SK-N-MC (cell line): ENCODE measurements at regions not wholly inside any gene's neighbourhood (a gene's known extent, or its start where the extent isn't known, plus 50 kb on each side); places are given as distances from the start of the nearest gene placed in this dataset.

Source experiments
- DNase-seq: peaks from one replicate; pipeline ENCODE4 v3.0.0-alpha.2; 2011; ENCODE audit warnings: low read depth, low spot score
- H3K27ac ChIP-seq: fragments of 200-600 bp; sonication (generic); 2 replicates; pipeline ENCODE4 v1.5.1; 2016; ENCODE audit warnings: mixed run types
- H3K36me3 ChIP-seq: fragments of 200-600 bp; sonication (generic); 2 replicates; pipeline ENCODE4 v1.6.1; 2017; ENCODE audit warnings: antibody characterized with exemption, low read length, mixed read lengths; ENCODE audit not compliant: insufficient read depth
- H3K4me3 ChIP-seq: fragments of 200-600 bp; sonication (generic); 2 replicates; pipeline ENCODE4 v1.5.1; 2016
- H3K9ac ChIP-seq: fragments of 200-600 bp; sonication (generic); 2 replicates; pipeline ENCODE4 v1.8.0; 2017; ENCODE audit warnings: mixed run types, mixed read lengths; ENCODE audit not compliant: insufficient read length
- H3K9me3 ChIP-seq: fragments of 200-600 bp; sonication (generic); 2 replicates; pipeline ENCODE4 v1.6.1; 2017; ENCODE audit warnings: low read depth, mild to moderate bottlenecking, antibody characterized with exemption, low read length, moderate library complexity, mixed read lengths
- EZH2 ChIP-seq: fragments of 200-600 bp; sonication (generic); IDR thresholded peaks from one replicate; pipeline ENCODE4 v1.6.1; 2017; ENCODE audit warnings: antibody characterized with exemption
- FOXP2 ChIP-seq: optimal IDR thresholded peaks from 2 replicates; pipeline ENCODE3; 2011; ENCODE audit warnings: mild to moderate bottlenecking, moderate library complexity; ENCODE audit not compliant: insufficient read depth; ENCODE audit errors: extremely low read length, control extremely low read depth
- POLR2AphosphoS5 ChIP-seq: IDR thresholded peaks from 2 replicates; pipeline ENCODE4 v1.6.1; 2012; ENCODE audit warnings: mild to moderate bottlenecking, low read depth, low read length, borderline replicate concordance

GRCh38 chr17:11053846-11054245 is 187.2 kb upstream of the SHISA6 start:
- TF ChIP-seq FOXP2: no peak
- TF ChIP-seq POLR2AphosphoS5: no peak
- no peak for TF ChIP-seq EZH2
- no peak overlapping the region for H3K9ac ChIP-seq
- no peaks in the 10 kb centered on the region for H3K9me3 ChIP-seq
- H3K27ac ChIP-seq: no peak overlapping the region
- no peak for DNase-seq
- no peaks in the 10 kb centered on the region for H3K36me3 ChIP-seq
- H3K4me3 ChIP-seq: no peak overlapping the region

DNA sequence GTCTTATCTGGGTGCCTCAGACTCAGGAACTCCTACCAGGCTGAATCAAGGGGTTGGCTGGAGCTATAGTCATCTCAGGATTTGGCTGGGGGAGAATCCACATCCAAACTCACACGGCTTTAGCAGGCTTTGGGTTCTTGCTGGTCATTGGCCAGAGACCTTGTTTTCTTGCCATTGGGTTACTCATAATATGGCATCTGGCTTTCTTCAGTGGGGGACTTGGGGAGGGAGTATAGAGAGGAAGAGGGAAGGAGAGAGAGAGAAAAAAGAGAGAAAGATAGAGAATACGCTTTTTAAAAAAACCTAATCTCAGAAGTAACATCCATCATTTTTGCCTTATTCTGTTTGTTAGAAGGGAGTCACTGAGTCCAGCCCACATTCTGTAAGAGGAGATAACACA is 191.5 kb upstream of the SHISA6 start:
- Histone ChIP-seq H3K36me3 (no peaks in the 10 kb centered on the region), H3K4me3 (no peak overlapping the region)
- TF ChIP-seq POLR2AphosphoS5: no peak
- no peak for TF ChIP-seq FOXP2
- no peak for TF ChIP-seq EZH2

DNA sequence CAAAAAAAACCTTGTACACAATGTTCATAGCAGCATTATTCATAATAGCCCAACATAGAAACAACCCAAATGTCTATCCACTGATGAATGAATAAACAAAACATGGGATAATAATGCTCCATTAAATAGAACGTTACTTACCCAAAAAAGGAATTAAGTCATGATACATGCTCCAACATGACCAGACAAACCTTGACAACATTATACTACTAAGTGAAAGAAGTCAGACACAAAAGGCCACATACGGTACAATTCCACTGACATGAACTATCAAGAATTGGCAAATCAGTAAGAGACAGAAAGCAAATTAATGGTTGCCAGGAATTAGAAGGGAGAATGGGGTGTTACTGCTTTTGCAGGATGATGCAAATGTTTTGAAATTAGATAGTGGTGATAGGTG is 193.8 kb upstream of the SHISA6 start:
- Histone ChIP-seq H3K9ac (no peak overlapping the region), H3K4me3 (no peak overlapping the region), H3K9me3 (no peaks in the 10 kb centered on the region), H3K27ac (no peak overlapping the region), H3K36me3 (no peaks in the 10 kb centered on the region)
- DNase-seq: no peak
- TF ChIP-seq POLR2AphosphoS5 (no peak), FOXP2 (no peak), EZH2 (no peak)

More for the DNA sequence above, 191.5 kb upstream of the SHISA6 start:
- H3K9ac ChIP-seq: no peak overlapping the region
- H3K9me3 ChIP-seq: no peaks in the 10 kb centered on the region
- no peak overlapping the region for H3K27ac ChIP-seq
- no peak for DNase-seq

DNA sequence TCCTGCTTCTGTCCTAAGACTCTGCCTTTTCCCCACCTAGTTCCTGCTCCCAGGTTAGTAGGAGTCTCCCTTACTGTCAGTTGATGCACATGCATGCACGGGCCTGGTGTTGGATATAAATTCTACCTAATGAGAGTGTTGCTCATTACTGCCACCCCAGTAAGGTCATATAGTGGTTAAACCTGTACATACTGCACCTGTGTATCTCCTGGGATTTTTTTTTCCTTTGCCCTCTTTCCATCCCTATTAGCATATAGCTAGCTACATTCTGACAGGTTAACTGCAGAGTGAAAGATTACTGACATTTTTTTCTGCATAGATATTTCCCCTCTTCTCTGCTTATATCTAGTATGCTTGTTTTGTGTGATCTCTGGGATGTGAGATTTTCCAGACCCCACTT is 201.5 kb upstream of the PIRT start:
- no peaks in the 10 kb centered on the region for H3K36me3 ChIP-seq
- no peak overlapping the region for H3K9ac ChIP-seq
- H3K27ac ChIP-seq: no peak overlapping the region
- no peak overlapping the region for H3K4me3 ChIP-seq
- TF ChIP-seq EZH2 (no peak), FOXP2 (no peak)
- H3K9me3 ChIP-seq: no peaks in the 10 kb centered on the region
- DNase-seq: no peak

DNA sequence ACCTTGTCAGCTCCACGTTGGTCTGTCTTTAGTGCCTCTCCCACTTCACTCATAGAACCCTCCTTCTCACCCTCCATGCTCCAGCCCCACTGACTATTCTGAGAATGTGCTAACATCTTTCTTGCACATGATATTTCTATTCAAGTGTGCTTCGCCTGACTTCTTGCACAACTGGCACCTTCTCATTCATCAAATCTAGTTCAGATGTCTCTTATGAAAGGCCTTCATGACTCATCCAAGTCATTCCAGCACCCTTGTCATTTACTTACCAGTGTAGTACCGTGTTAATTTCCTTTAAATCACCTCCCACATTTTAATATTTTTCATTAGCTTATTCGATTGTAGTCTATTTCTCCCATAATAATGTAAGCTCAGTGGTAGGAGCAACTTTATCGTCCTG is 197.8 kb upstream of the PIRT start:
- TF ChIP-seq FOXP2 (no peak), POLR2AphosphoS5 (no peak), EZH2 (no peak)
- Histone ChIP-seq H3K36me3 (no peaks in the 10 kb centered on the region), H3K4me3 (no peak overlapping the region), H3K9me3 (no peaks in the 10 kb centered on the region), H3K9ac (no peak overlapping the region), H3K27ac (no peak overlapping the region)
- DNase-seq: no peak

- Histone ChIP-seq H3K36me3 (no peaks in the 10 kb centered on the region), H3K9ac (no peak overlapping the region), H3K27ac (no peak overlapping the region), H3K9me3 (no peaks in the 10 kb centered on the region), H3K4me3 (no peak overlapping the region)
- no peak for DNase-seq
- TF ChIP-seq FOXP2 (no peak), EZH2 (no peak), POLR2AphosphoS5 (no peak)
Measured at GRCh38 chr17:11031787-11032186, 193.9 kb upstream of the PIRT start.

DNA sequence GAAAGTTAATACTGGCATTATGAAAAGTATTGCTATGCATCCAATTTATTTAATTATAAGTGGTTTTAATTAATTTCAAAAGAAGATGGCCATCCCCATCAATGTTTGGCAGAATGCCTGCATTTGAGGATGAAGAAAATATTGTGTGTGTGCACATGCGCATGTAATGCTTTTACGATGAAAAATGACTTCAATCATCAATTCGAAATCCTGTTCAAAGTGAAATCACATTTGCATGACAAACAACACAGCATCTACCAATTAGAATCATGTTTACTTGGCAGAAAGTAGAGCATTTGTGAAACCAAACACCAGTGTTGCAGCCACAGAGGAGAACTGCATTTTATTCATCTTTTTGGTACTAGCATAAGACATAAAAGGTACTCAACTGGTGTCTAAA is 191.9 kb upstream of the PIRT start:
- H3K27ac ChIP-seq: no peak overlapping the region
- H3K9me3 ChIP-seq: no peaks in the 10 kb centered on the region
- H3K9ac ChIP-seq: no peak overlapping the region
- no peaks in the 10 kb centered on the region for H3K36me3 ChIP-seq
- TF ChIP-seq FOXP2: no peak
- no peak for TF ChIP-seq EZH2
- TF ChIP-seq POLR2AphosphoS5: no peak
- H3K4me3 ChIP-seq: no peak overlapping the region
- no peak for DNase-seq

DNA sequence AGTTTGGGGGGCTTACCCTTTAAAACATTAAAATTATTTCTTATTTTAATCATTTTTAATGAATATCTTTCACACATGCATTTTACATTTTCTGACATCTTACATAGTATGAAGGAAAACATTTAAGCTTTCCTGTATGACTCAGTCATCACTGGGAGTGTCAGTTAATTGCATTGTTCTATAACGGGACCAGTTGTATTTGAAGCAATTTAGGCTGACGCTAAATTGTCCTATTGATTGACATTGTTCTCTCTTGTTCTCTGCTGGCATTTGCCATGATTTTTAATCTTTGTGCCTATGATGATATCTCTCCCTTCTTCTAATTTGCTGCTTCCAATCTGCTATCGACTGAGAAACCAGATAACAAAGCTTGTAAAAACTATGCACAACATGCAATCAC is 190.5 kb upstream of the PIRT start:
- H3K9ac ChIP-seq: no peak overlapping the region
- no peak overlapping the region for H3K4me3 ChIP-seq
- no peak for DNase-seq
- no peak overlapping the region for H3K27ac ChIP-seq
- no peaks in the 10 kb centered on the region for H3K36me3 ChIP-seq
- no peaks in the 10 kb centered on the region for H3K9me3 ChIP-seq
- TF ChIP-seq EZH2 (no peak), POLR2AphosphoS5 (no peak), FOXP2 (no peak)

DNA sequence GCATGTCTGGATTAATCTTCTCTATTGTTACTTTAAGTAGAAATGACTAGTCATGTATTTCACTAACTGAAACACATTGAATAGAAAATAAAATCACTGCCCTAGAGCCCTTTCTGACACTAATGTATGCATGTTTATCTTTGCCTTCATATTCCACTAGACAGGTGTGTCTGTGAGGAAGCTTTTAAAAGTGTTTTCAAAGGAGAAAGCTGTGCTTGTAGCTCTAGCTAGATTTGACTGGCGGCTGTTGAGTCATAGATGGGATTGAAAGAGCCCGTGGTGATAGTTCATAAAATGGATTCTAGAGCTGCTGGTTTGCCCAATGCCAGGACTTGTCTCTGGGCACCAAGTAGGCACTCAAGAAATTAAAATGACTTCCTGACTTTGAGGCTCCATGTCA is 189.0 kb upstream of the PIRT start:
- TF ChIP-seq EZH2 (no peak), FOXP2 (no peak), POLR2AphosphoS5 (no peak)
- H3K27ac ChIP-seq: no peak overlapping the region
- no peak for DNase-seq
- no peak overlapping the region for H3K9ac ChIP-seq
- H3K9me3 ChIP-seq: no peaks in the 10 kb centered on the region
- H3K36me3 ChIP-seq: no peaks in the 10 kb centered on the region
- no peak overlapping the region for H3K4me3 ChIP-seq
